ENCODE measurements at regions not wholly inside any gene's neighbourhood (a gene's known extent, or its start where the extent isn't known, plus 50 kb on each side); places are given as distances from the start of the nearest gene placed in this dataset.
"Not testable (repeated sequence)": the region's sequence is repeated elsewhere in the genome, so short reads cannot be mapped to it uniquely, and the experiment has no call there.

- in situ Hi-C loops (cut with MboI; ENCODE audit: low pct_unique_long_range_greater_than_20kb, low sequenced_read_pairs, unreplicated experiment): no loop called here
- no peak for TF ChIP-seq CTCF (IDR thresholded peaks at IDR 0.05; ENCODE audit: extremely low read depth, insufficient read depth, missing control alignments)
- DNase-seq (ENCODE audit: low spot score): no peak
Measured at GRCh38 chr4:164591666-164592065, 162.3 kb upstream of the SMIM31 start.

GRCh38 chr4:164595751-164596150 is 158.2 kb upstream of the SMIM31 start:
- in situ Hi-C loops (cut with MboI; ENCODE audit: low pct_unique_long_range_greater_than_20kb, low sequenced_read_pairs, unreplicated experiment): no loop called here
- no peak for TF ChIP-seq CTCF (IDR thresholded peaks at IDR 0.05; ENCODE audit: extremely low read depth, insufficient read depth, missing control alignments)
- no peak for DNase-seq (ENCODE audit: low spot score)

- in situ Hi-C loops (cut with MboI; ENCODE audit: low pct_unique_long_range_greater_than_20kb, low sequenced_read_pairs, unreplicated experiment): no loop called here
- DNase-seq (ENCODE audit: low spot score): no peak
- no peak for TF ChIP-seq CTCF (IDR thresholded peaks at IDR 0.05; ENCODE audit: extremely low read depth, insufficient read depth, missing control alignments)
Measured at GRCh38 chr4:164596318-164596878, 157.5 kb upstream of the SMIM31 start.

- in situ Hi-C loops (cut with MboI; ENCODE audit: low pct_unique_long_range_greater_than_20kb, low sequenced_read_pairs, unreplicated experiment): no loop called here
- no peak for TF ChIP-seq CTCF (IDR thresholded peaks at IDR 0.05; ENCODE audit: extremely low read depth, insufficient read depth, missing control alignments)
- no peak for DNase-seq (ENCODE audit: low spot score)
Measured at GRCh38 chr4:164596927-164597326, 157.0 kb upstream of the SMIM31 start.

- in situ Hi-C loops (cut with MboI; ENCODE audit: low pct_unique_long_range_greater_than_20kb, low sequenced_read_pairs, unreplicated experiment): no loop called here
- DNase-seq (ENCODE audit: low spot score): no peak
- no peak for TF ChIP-seq CTCF (IDR thresholded peaks at IDR 0.05; ENCODE audit: extremely low read depth, insufficient read depth, missing control alignments)
Measured at GRCh38 chr4:164601653-164602052, 152.3 kb upstream of the SMIM31 start.

- in situ Hi-C loops (cut with MboI; ENCODE audit: low pct_unique_long_range_greater_than_20kb, low sequenced_read_pairs, unreplicated experiment); DNase-seq (ENCODE audit: low spot score): not testable (repeated sequence)
Measured at GRCh38 chr4:164605791-164606190, 148.1 kb upstream of the SMIM31 start.

GRCh38 chr4:164606478-164606877 is 147.5 kb upstream of the SMIM31 start:
- in situ Hi-C loops (cut with MboI; ENCODE audit: low pct_unique_long_range_greater_than_20kb, low sequenced_read_pairs, unreplicated experiment): no loop called here
- TF ChIP-seq CTCF (IDR thresholded peaks at IDR 0.05; ENCODE audit: extremely low read depth, insufficient read depth, missing control alignments): no peak
- DNase-seq (ENCODE audit: low spot score): peak; percentile 11

All from GM13977 (cell line).